ENCODE measurements at regions not wholly inside any gene's neighbourhood (a gene's known extent, or its start where the extent isn't known, plus 50 kb on each side); places are given as distances from the start of the nearest gene placed in this dataset.

DNA sequence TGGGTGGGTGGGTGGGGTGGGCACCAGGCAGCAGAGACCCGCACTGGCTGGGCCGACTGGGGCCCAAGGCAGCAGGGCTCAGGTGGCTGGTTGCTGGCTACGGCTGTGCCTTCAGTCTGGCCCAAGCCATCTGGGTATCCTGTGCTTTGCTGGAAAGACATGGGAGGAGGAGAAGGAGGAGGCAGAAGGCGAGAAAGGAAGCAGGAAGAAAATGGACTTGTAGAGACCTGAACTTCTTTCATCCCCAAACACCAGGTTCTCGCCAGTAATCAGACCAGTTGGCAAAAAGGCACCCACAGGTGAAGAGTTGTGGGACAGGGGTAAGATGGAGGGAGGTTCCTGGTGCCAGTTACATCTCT lies 78.8 kb downstream of the IGLL1 start:
- H2AFZ ChIP-seq (ENCODE audit: low read length), result no peak overlapping the region
- no peak overlapping the region for H3K27ac ChIP-seq (ENCODE audit: low read depth, low read length, poor library complexity, severe bottlenecking)
- H3K4me2 ChIP-seq (ENCODE audit: low read length), result no peak overlapping the region
- TF ChIP-seq, protein P1, sequence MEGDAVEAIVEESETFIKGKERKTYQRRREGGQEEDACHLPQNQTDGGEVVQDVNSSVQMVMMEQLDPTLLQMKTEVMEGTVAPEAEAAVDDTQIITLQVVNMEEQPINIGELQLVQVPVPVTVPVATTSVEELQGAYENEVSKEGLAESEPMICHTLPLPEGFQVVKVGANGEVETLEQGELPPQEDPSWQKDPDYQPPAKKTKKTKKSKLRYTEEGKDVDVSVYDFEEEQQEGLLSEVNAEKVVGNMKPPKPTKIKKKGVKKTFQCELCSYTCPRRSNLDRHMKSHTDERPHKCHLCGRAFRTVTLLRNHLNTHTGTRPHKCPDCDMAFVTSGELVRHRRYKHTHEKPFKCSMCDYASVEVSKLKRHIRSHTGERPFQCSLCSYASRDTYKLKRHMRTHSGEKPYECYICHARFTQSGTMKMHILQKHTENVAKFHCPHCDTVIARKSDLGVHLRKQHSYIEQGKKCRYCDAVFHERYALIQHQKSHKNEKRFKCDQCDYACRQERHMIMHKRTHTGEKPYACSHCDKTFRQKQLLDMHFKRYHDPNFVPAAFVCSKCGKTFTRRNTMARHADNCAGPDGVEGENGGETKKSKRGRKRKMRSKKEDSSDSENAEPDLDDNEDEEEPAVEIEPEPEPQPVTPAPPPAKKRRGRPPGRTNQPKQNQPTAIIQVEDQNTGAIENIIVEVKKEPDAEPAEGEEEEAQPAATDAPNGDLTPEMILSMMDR (IDR thresholded peaks at IDR 0.05; ENCODE audit: low read length), result no peak
- no peak for TF ChIP-seq EZH2 (IDR thresholded peaks at IDR 0.05; ENCODE audit: borderline replicate concordance, low read length)
- no peaks in the 10 kb centered on the region for H3K9me3 ChIP-seq (ENCODE audit: low read length)
- no peaks in the 10 kb centered on the region for H3K9me2 ChIP-seq (ENCODE audit: low read depth, low read length)
- no peaks in the 10 kb centered on the region for H3K36me3 ChIP-seq (ENCODE audit: insufficient read depth, low read length)
- H3K27me3 ChIP-seq (ENCODE audit: insufficient read depth, low read length), result no peaks in the 10 kb centered on the region
- no peak overlapping the region for H3K9ac ChIP-seq (ENCODE audit: low read length)
- H3F3A ChIP-seq (ENCODE audit: insufficient read depth, low read length), result no peaks in the 10 kb centered on the region
- H4K20me1 ChIP-seq (ENCODE audit: insufficient read depth, low read length), result no peaks in the 10 kb centered on the region
- H3K4me3 ChIP-seq (ENCODE audit: low read depth, low read length, poor library complexity, severe bottlenecking), result no peak overlapping the region
- H3K4me1 ChIP-seq (ENCODE audit: insufficient read depth, low read length, severe bottlenecking), result peaks cover 7% of the 10 kb centered on the region
- no peaks in the 10 kb centered on the region for H3K79me2 ChIP-seq (ENCODE audit: insufficient read depth, low read length)

GRCh38 chr22:23500508-23501260 lies 79.4 kb downstream of the IGLL1 start:
- Histone ChIP-seq H3K79me2 (ENCODE audit: insufficient read depth, low read length) (no peaks in the 10 kb centered on the region), H3K27me3 (ENCODE audit: insufficient read depth, low read length) (no peaks in the 10 kb centered on the region), H2AFZ (ENCODE audit: low read length) (no peak overlapping the region), H3F3A (ENCODE audit: insufficient read depth, low read length) (no peaks in the 10 kb centered on the region), H3K9me2 (ENCODE audit: low read depth, low read length) (no peaks in the 10 kb centered on the region), H3K4me3 (ENCODE audit: low read depth, low read length, poor library complexity, severe bottlenecking) (no peak overlapping the region), H3K9me3 (ENCODE audit: low read length) (no peaks in the 10 kb centered on the region), H3K27ac (ENCODE audit: low read depth, low read length, poor library complexity, severe bottlenecking) (no peak overlapping the region), H3K36me3 (ENCODE audit: insufficient read depth, low read length) (no peaks in the 10 kb centered on the region), H3K9ac (ENCODE audit: low read length) (no peak overlapping the region), H3K4me1 (ENCODE audit: insufficient read depth, low read length, severe bottlenecking) (peaks cover 7% of the 10 kb centered on the region), H4K20me1 (ENCODE audit: insufficient read depth, low read length) (no peaks in the 10 kb centered on the region), H3K4me2 (ENCODE audit: low read length) (no peak overlapping the region)
- TF ChIP-seq, protein P1 (IDR thresholded peaks at IDR 0.05; ENCODE audit: low read length), result no peak
- TF ChIP-seq EZH2 (IDR thresholded peaks at IDR 0.05; ENCODE audit: borderline replicate concordance, low read length), result no peak

GRCh38 chr22:23499845-23500500 lies 80.1 kb downstream of the IGLL1 start:
- Histone ChIP-seq H3K27ac (ENCODE audit: low read depth, low read length, poor library complexity, severe bottlenecking) (no peak overlapping the region), H3K79me2 (ENCODE audit: insufficient read depth, low read length) (no peaks in the 10 kb centered on the region), H4K20me1 (ENCODE audit: insufficient read depth, low read length) (no peaks in the 10 kb centered on the region), H3F3A (ENCODE audit: insufficient read depth, low read length) (no peaks in the 10 kb centered on the region), H3K4me2 (ENCODE audit: low read length) (no peak overlapping the region), H3K9ac (ENCODE audit: low read length) (no peak overlapping the region), H2AFZ (ENCODE audit: low read length) (no peak overlapping the region), H3K9me2 (ENCODE audit: low read depth, low read length) (no peaks in the 10 kb centered on the region), H3K4me3 (ENCODE audit: low read depth, low read length, poor library complexity, severe bottlenecking) (no peak overlapping the region), H3K27me3 (ENCODE audit: insufficient read depth, low read length) (no peaks in the 10 kb centered on the region), H3K36me3 (ENCODE audit: insufficient read depth, low read length) (no peaks in the 10 kb centered on the region), H3K4me1 (ENCODE audit: insufficient read depth, low read length, severe bottlenecking) (peaks cover 7% of the 10 kb centered on the region), H3K9me3 (ENCODE audit: low read length) (no peaks in the 10 kb centered on the region)
- TF ChIP-seq, protein P1 (IDR thresholded peaks at IDR 0.05; ENCODE audit: low read length), result no peak

All from OCI-LY1 (cell line).